ENCODE measurements at regions not wholly inside any gene's neighbourhood (a gene's known extent, or its start where the extent isn't known, plus 50 kb on each side); places are given as distances from the start of the nearest gene placed in this dataset.

- TF ChIP-seq ZNF274 (IDR thresholded peaks at IDR 0.05; ENCODE audit: low read depth, low read length): no peak
- no peak for TF ChIP-seq YY1 (IDR thresholded peaks at IDR 0.05; ENCODE audit: insufficient read depth, insufficient read length)
- no peak for TF ChIP-seq SUZ12 (IDR thresholded peaks at IDR 0.05; ENCODE audit: extremely low read depth, insufficient read depth, insufficient read length)
These were observed 423.8 kb downstream of the PRDM5 start for GRCh38 chr4:120498678-120499077.
